ENCODE measurements at regions not wholly inside any gene's neighbourhood (a gene's known extent, or its start where the extent isn't known, plus 50 kb on each side); places are given as distances from the start of the nearest gene placed in this dataset.

GRCh38 chr9:28287455-28287854 lies 714.2 kb upstream of the C9orf72 start:
- H3K4me2 ChIP-seq (ENCODE audit: insufficient read depth, insufficient read length, low read length), result no peak overlapping the region
- no peak overlapping the region for H3K9ac ChIP-seq (ENCODE audit: extremely low read depth, insufficient read length, low read length)
- H4K8ac ChIP-seq (replicated peaks; ENCODE audit: insufficient read length, low read depth, low read length), result no peak overlapping the region
- WGBS (ENCODE audit: extremely low coverage, insufficient read length, low lambda C conversion rate), result no CpG with 5 or more reads among the region's 4 CpGs
- H3K23ac ChIP-seq (ENCODE audit: insufficient read length, low read depth, low read length), result no peak overlapping the region
- H3K27ac ChIP-seq (ENCODE audit: insufficient read length, low read depth, low read length), result no peak overlapping the region
- no peaks in the 10 kb centered on the region for H4K20me1 ChIP-seq (ENCODE audit: control insufficient read depth, insufficient read depth, insufficient read length)
- Mint-ChIP-seq H3K27ac (no peak overlapping the region), H3K27me3 (ENCODE audit: low read depth) (no peaks in the 10 kb centered on the region), H3K36me3 (ENCODE audit: insufficient read depth in 1 of 3, low read depth in 3 of 3) (peaks cover 4 to 5% (median 5%) of the 10 kb centered on the region in 3 experiments; a peak in 6 of 7 replicates), H3K4me1 (peaks cover 9 to 21% of the 10 kb centered on the region in 2 experiments), H3K9me3 (peaks cover 4% of the 10 kb centered on the region in 2 experiments; a peak in 2 of 5 replicates), H3K4me3 (no peak overlapping the region)
- no peaks in the 10 kb centered on the region for H3K79me2 ChIP-seq (ENCODE audit: insufficient read depth, low read length)
- no peak overlapping the region for H3T11ph ChIP-seq (ENCODE audit: low read length)
- H2BK20ac ChIP-seq (ENCODE audit: low read depth, low read length, poor library complexity, severe bottlenecking), result no peak overlapping the region
- H2BK12ac ChIP-seq (ENCODE audit: insufficient read length, low read depth, low read length), result no peak overlapping the region
- H3K4me1 ChIP-seq (ENCODE audit: insufficient read depth, low read length), result no peaks in the 10 kb centered on the region
- H2BK15ac ChIP-seq (ENCODE audit: low read depth, low read length), result no peak overlapping the region
- no peak overlapping the region for H3K56ac ChIP-seq (ENCODE audit: insufficient read length, low read depth, low read length)
- H2BK120ac ChIP-seq (ENCODE audit: low read depth, low read length, poor library complexity, severe bottlenecking), result no peak overlapping the region
- no peaks in the 10 kb centered on the region for H3K23me2 ChIP-seq (ENCODE audit: insufficient read length, low read depth, low read length, poor library complexity, severe bottlenecking)
- no peaks in the 10 kb centered on the region for H3K9me3 ChIP-seq (ENCODE audit: control insufficient read depth, low read depth, low read length)
- H4K91ac ChIP-seq (ENCODE audit: insufficient read length, low read depth, low read length), result no peak overlapping the region
- DNase-seq, result no peak
- H3K79me1 ChIP-seq (ENCODE audit: insufficient read depth, low read depth, low read length, poor library complexity, severe bottlenecking), result no peaks in the 10 kb centered on the region
- H3K27me3 ChIP-seq (ENCODE audit: insufficient read depth, low read length), result no peaks in the 10 kb centered on the region
- H3K14ac ChIP-seq (ENCODE audit: insufficient read depth, low read length), result no peak overlapping the region
- no peak overlapping the region for H3K4ac ChIP-seq (ENCODE audit: low read depth, low read length)
- no peak overlapping the region for H2AFZ ChIP-seq (ENCODE audit: low read length)
- TF ChIP-seq, protein P1, sequence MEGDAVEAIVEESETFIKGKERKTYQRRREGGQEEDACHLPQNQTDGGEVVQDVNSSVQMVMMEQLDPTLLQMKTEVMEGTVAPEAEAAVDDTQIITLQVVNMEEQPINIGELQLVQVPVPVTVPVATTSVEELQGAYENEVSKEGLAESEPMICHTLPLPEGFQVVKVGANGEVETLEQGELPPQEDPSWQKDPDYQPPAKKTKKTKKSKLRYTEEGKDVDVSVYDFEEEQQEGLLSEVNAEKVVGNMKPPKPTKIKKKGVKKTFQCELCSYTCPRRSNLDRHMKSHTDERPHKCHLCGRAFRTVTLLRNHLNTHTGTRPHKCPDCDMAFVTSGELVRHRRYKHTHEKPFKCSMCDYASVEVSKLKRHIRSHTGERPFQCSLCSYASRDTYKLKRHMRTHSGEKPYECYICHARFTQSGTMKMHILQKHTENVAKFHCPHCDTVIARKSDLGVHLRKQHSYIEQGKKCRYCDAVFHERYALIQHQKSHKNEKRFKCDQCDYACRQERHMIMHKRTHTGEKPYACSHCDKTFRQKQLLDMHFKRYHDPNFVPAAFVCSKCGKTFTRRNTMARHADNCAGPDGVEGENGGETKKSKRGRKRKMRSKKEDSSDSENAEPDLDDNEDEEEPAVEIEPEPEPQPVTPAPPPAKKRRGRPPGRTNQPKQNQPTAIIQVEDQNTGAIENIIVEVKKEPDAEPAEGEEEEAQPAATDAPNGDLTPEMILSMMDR (conservative IDR thresholded peaks at IDR 0.05), result no peak
- H4K5ac ChIP-seq (ENCODE audit: insufficient read length, low read depth, low read length), result no peak overlapping the region
- H3K18ac ChIP-seq (ENCODE audit: insufficient read length, low read depth, low read length), result no peak overlapping the region
- H2AK5ac ChIP-seq (ENCODE audit: insufficient read length, low read length), result no peak overlapping the region
- H2BK5ac ChIP-seq (ENCODE audit: insufficient read length, low read length), result no peak overlapping the region

All from H9 (cell line).